HG02642 (cell line): ENCODE measurements at regions not wholly inside any gene's neighbourhood (a gene's known extent, or its start where the extent isn't known, plus 50 kb on each side); places are given as distances from the start of the nearest gene placed in this dataset.
"Not testable (repeated sequence)": the region's sequence is repeated elsewhere in the genome, so short reads cannot be mapped to it uniquely, and the experiment has no call there.

ENCODE experiments used
- ATAC-seq: cut with Tn5 transposase; IDR thresholded peaks from one replicate; pipeline ENCODE4 v1.9.1; 2021; ENCODE audit warnings: mild to moderate bottlenecking; ENCODE audit not compliant: unreplicated experiment, poor library complexity

- ATAC-seq = no peak
Observed at GRCh38 chr3:39651993-39652739, 157.2 kb upstream of the MYRIP start.

- not testable (repeated sequence) for ATAC-seq
Observed at GRCh38 chr3:39655718-39656117, 153.7 kb upstream of the MYRIP start.

GRCh38 chr3:39657075-39657474 lies 152.3 kb upstream of the MYRIP start:
- no peak for ATAC-seq

GRCh38 chr3:39657775-39658174 lies 151.6 kb upstream of the MYRIP start:
- ATAC-seq = no peak

- ATAC-seq = no peak
Observed at GRCh38 chr3:39664931-39665330, 144.5 kb upstream of the MYRIP start.

- ATAC-seq = no peak
Observed at GRCh38 chr3:39665441-39665840, 144.0 kb upstream of the MYRIP start.

GRCh38 chr3:39668420-39668819 lies 141.0 kb upstream of the MYRIP start:
- ATAC-seq = no peak

GRCh38 chr3:39671116-39671515 lies 138.3 kb upstream of the MYRIP start:
- no peak for ATAC-seq

GRCh38 chr3:39671600-39671999 lies 137.8 kb upstream of the MYRIP start:
- ATAC-seq = no peak

GRCh38 chr3:39705351-39705900 lies 104.0 kb upstream of the MYRIP start:
- no peak for ATAC-seq

- no peak for ATAC-seq
Observed at GRCh38 chr3:39707314-39707909, 102.0 kb upstream of the MYRIP start.

GRCh38 chr3:39712413-39713048 lies 96.9 kb upstream of the MYRIP start:
- no peak for ATAC-seq

GRCh38 chr3:39713341-39713740 lies 96.1 kb upstream of the MYRIP start:
- not testable (repeated sequence) for ATAC-seq

- no peak for ATAC-seq
Observed at GRCh38 chr3:39716849-39717248, 92.6 kb upstream of the MYRIP start.

GRCh38 chr3:39718674-39719595 lies 90.5 kb upstream of the MYRIP start:
- ATAC-seq = no peak

- no peak for ATAC-seq
Observed at GRCh38 chr3:39721076-39721475, 88.3 kb upstream of the MYRIP start.

- no peak for ATAC-seq
Observed at GRCh38 chr3:39724233-39724846, 85.1 kb upstream of the MYRIP start.

- no peak for ATAC-seq
Observed at GRCh38 chr3:39725321-39725720, 84.1 kb upstream of the MYRIP start.

- ATAC-seq = no peak
Observed at GRCh38 chr3:39727415-39727814, 82.0 kb upstream of the MYRIP start.

GRCh38 chr3:39733804-39734203 lies 75.6 kb upstream of the MYRIP start:
- no peak for ATAC-seq
